GM18520 (cell line): ENCODE measurements at regions not wholly inside any gene's neighbourhood (a gene's known extent, or its start where the extent isn't known, plus 50 kb on each side); places are given as distances from the start of the nearest gene placed in this dataset.
"Not testable (repeated sequence)": the region's sequence is repeated elsewhere in the genome, so short reads cannot be mapped to it uniquely, and the experiment has no call there.

Experiments
- ATAC-seq: cut with Tn5 transposase; IDR thresholded peaks from one replicate; pipeline ENCODE4 v1.9.1; 2021; ENCODE audit not compliant: unreplicated experiment

GRCh38 chr6:40700006-40700580, 112.9 kb upstream of the LRFN2 start:
- ATAC-seq: no peak

- no peak for ATAC-seq
Measured at GRCh38 chr6:40695750-40696415, 108.7 kb upstream of the LRFN2 start.

GRCh38 chr6:40695114-40695513, 108.0 kb upstream of the LRFN2 start:
- ATAC-seq: no peak

GRCh38 chr6:40693768-40694167, 106.6 kb upstream of the LRFN2 start:
- no peak for ATAC-seq

GRCh38 chr6:40692337-40692736, 105.2 kb upstream of the LRFN2 start:
- no peak for ATAC-seq

GRCh38 chr6:40689185-40689584, 102.0 kb upstream of the LRFN2 start:
- no peak for ATAC-seq

GRCh38 chr6:40688214-40688761, 101.1 kb upstream of the LRFN2 start:
- no peak for ATAC-seq

- no peak for ATAC-seq
Measured at GRCh38 chr6:40685862-40686261, 98.7 kb upstream of the LRFN2 start.

GRCh38 chr6:40681622-40682021, 94.5 kb upstream of the LRFN2 start:
- no peak for ATAC-seq

GRCh38 chr6:40678941-40679340, 91.8 kb upstream of the LRFN2 start:
- no peak for ATAC-seq

GRCh38 chr6:40674170-40674569, 87.0 kb upstream of the LRFN2 start:
- ATAC-seq: no peak

- no peak for ATAC-seq
Measured at GRCh38 chr6:40672087-40672486, 84.9 kb upstream of the LRFN2 start.

GRCh38 chr6:40671694-40672050, 84.5 kb upstream of the LRFN2 start:
- no peak for ATAC-seq

- ATAC-seq: no peak
Measured at GRCh38 chr6:40671001-40671693, 84.0 kb upstream of the LRFN2 start.

- no peak for ATAC-seq
Measured at GRCh38 chr6:40669343-40669742, 82.2 kb upstream of the LRFN2 start.

- ATAC-seq: no peak
Measured at GRCh38 chr6:40668203-40668602, 81.0 kb upstream of the LRFN2 start.

- no peak for ATAC-seq
Measured at GRCh38 chr6:40666530-40666929, 79.4 kb upstream of the LRFN2 start.

GRCh38 chr6:40661726-40662125, 74.6 kb upstream of the LRFN2 start:
- ATAC-seq: no peak

GRCh38 chr6:40656772-40657171, 69.6 kb upstream of the LRFN2 start:
- ATAC-seq: not testable (repeated sequence)

- no peak for ATAC-seq
Measured at GRCh38 chr6:40654828-40655227, 67.7 kb upstream of the LRFN2 start.

GRCh38 chr6:40645043-40645442, 57.9 kb upstream of the LRFN2 start:
- no peak for ATAC-seq

- ATAC-seq: no peak
Measured at GRCh38 chr6:40642837-40643236, 55.7 kb upstream of the LRFN2 start.
